Adrenal gland (tissue), 9 donors: ENCODE measurements at regions not wholly inside any gene's neighbourhood (a gene's known extent, or its start where the extent isn't known, plus 50 kb on each side); places are given as distances from the start of the nearest gene placed in this dataset.

Experiments
- DNase-seq, 7 donors: peaks; one replicate each; pipeline ENCODE4 v3.0.0-alpha.2; 2019 to 2020
- H3K27ac ChIP-seq, 5 donors: fragments of 200-600 bp; sonication (generic) in 4 of 5; 1 replicate in 3 of 5; 2 replicates in 2 of 5; pipeline versions ENCODE4 v1.5.1 to v1.8.0; 2016 to 2020; ENCODE audit warnings: mild to moderate bottlenecking in 1 of 5
- H3K27me3 ChIP-seq: fragments of 200-600 bp; 2 replicates; pipeline ENCODE4 v1.8.0; 2021
- H3K36me3 ChIP-seq, 2 donors: fragments of 200-600 bp; replicated peaks in 1 of 2; 1 replicate in 1 of 2; 2 replicates in 1 of 2; pipeline versions ENCODE4 v1.5.1 to v1.8.0; 2018 to 2022
- H3K4me1 ChIP-seq, 2 donors: fragments of 200-600 bp; replicated peaks in 1 of 2; 1 replicate in 1 of 2; 2 replicates in 1 of 2; pipeline versions ENCODE4 v1.5.1 to v1.8.0; 2018 to 2021
- H3K4me3 ChIP-seq, 4 donors: fragments of 200-600 bp; sonication (generic) in 3 of 4; one replicate each; pipeline ENCODE4 v1.5.1; 2016 to 2018
- H3K9me3 ChIP-seq, 3 donors: fragments of 200-600 bp; sonication (generic) in 1 of 3; replicated peaks in 1 of 3; 1 replicate in 2 of 3; 2 replicates in 1 of 3; pipeline versions ENCODE4 v1.5.1 to v1.8.0; 2016 to 2021
- POLR2A ChIP-seq, 2 donors: fragments of 450-650 bp; IDR thresholded peaks; one replicate each; pipeline ENCODE4 v1.6.1; 2017; ENCODE audit warnings: antibody characterized with exemption in 2 of 2, mild to moderate bottlenecking in 2 of 2, moderate library complexity in 1 of 2
- WGBS, 4 donors: extraction: QIAGEN DNeasy Blood & Tissue Kit in 2 of 4; methylation state at CpG; one replicate each; pipeline versions ENCODE4 v1.1.5 to v1.1.7; 2013 to 2017; 5-methylcytosine and 5-hydroxymethylcytosine counted together
- intact Hi-C, 2 donors: fragments of 100-400 bp; cut with DNase I; formaldehyde crosslinking; loops; one replicate each; pipeline versions ENCODE4 v1.14.1 to v1.15.0; 2022 to 2023
- TF ChIP-seq, protein P1 (sequence below), 6 experiments: fragments of 450-650 bp in 4 of 6; fragments of 200-600 bp in 2 of 6; sonication (generic) in 1 of 6; IDR thresholded peaks; 1 replicate in 5 of 6; 2 replicates in 1 of 6; pipeline versions ENCODE4 v1.5.1 to v1.8.0; 2016 to 2021; ENCODE audit warnings: antibody characterized with exemption in 6 of 6, mild to moderate bottlenecking in 2 of 6, moderate library complexity in 1 of 6
- donor health status: healthy with polysubstance abuse.
- donor health status: Bipolar disorder and iron deficiency.
- donor health status: DM: yes; HTN: yes; CAD: no.
- donor health status: DM: no; HTN: no; CAD: no.
- donor health status: DM: no; HTN: no; CAD: no.

DNA sequence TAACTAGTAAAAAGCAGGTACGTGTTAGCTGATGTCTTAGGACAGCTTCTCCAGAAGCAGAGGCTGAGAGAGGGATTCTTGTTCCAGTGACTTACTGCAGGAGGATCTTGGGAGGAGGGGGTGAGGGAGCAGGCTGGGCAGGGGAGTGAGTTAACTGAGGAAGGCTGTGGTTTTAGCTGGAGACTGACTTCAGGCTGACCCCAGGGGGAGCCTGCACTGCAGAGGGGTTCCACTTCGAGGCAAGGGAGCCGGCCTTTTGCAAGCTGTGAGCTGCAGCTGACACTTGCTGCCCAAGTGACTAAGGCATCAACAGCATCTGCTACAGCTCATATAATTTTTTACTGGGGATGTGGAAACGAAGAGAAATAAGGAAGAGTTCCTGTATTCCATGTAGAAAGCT is 50.4 kb upstream of the SOD1 start:
- Histone ChIP-seq H3K27ac (no peak overlapping the region), H3K4me3 (no peak overlapping the region), H3K9me3 (no peaks in the 10 kb centered on the region), H3K4me1 (no peaks in the 10 kb centered on the region), H3K27me3 (no peaks in the 10 kb centered on the region), H3K36me3 (no peaks in the 10 kb centered on the region)
- DNase-seq = no peak
- intact Hi-C loops = loop anchor here in 1 of 2 donors (10.0 kb wide), 1 partner anchor 514 kb away; no protein-coding TSS in a partner anchor
- WGBS, 4 donors = 59 to 67% (median 62%) methylated on average over 4 of the region's 4 CpGs
- TF ChIP-seq, protein P1, sequence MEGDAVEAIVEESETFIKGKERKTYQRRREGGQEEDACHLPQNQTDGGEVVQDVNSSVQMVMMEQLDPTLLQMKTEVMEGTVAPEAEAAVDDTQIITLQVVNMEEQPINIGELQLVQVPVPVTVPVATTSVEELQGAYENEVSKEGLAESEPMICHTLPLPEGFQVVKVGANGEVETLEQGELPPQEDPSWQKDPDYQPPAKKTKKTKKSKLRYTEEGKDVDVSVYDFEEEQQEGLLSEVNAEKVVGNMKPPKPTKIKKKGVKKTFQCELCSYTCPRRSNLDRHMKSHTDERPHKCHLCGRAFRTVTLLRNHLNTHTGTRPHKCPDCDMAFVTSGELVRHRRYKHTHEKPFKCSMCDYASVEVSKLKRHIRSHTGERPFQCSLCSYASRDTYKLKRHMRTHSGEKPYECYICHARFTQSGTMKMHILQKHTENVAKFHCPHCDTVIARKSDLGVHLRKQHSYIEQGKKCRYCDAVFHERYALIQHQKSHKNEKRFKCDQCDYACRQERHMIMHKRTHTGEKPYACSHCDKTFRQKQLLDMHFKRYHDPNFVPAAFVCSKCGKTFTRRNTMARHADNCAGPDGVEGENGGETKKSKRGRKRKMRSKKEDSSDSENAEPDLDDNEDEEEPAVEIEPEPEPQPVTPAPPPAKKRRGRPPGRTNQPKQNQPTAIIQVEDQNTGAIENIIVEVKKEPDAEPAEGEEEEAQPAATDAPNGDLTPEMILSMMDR (IDR thresholded peaks at IDR 0.05) = no peak
- TF ChIP-seq POLR2A (IDR thresholded peaks at IDR 0.05) = no peak

DNA sequence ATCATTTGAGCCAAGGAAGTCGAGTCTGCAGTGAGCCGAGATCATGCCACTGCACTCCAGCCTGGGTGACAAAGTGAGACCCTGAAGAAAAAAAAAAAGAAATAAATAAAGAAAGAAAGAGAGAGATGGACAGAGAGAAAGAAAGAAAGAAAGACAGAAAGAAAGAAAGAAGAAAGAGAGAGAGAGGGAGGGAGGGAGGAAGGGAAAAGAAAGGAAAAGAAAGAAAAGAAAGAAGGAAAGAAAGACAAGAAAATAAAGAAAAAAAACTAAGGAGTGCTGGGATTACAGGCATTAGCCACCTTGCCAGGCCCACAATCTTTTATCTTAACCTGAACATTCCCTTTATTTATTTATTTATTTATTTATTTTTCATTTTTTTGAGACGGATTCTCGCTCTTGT is 51.7 kb upstream of the SOD1 start:
- no peaks in the 10 kb centered on the region for H3K9me3 ChIP-seq
- no peaks in the 10 kb centered on the region for H3K27me3 ChIP-seq
- no peaks in the 10 kb centered on the region for H3K4me1 ChIP-seq
- no peak overlapping the region for H3K27ac ChIP-seq
- 90 to 95% (median 91%) methylated on average over 4 of the region's 4 CpGs for WGBS, 4 donors
- intact Hi-C loops = loop anchor here in 1 of 2 donors (10.0 kb wide), 1 partner anchor 513 kb away; no protein-coding TSS in a partner anchor
- H3K4me3 ChIP-seq = no peak overlapping the region
- no peaks in the 10 kb centered on the region for H3K36me3 ChIP-seq
- DNase-seq = no peak
- no peak for TF ChIP-seq POLR2A (IDR thresholded peaks at IDR 0.05)
- TF ChIP-seq, protein P1 (IDR thresholded peaks at IDR 0.05) = no peak

DNA sequence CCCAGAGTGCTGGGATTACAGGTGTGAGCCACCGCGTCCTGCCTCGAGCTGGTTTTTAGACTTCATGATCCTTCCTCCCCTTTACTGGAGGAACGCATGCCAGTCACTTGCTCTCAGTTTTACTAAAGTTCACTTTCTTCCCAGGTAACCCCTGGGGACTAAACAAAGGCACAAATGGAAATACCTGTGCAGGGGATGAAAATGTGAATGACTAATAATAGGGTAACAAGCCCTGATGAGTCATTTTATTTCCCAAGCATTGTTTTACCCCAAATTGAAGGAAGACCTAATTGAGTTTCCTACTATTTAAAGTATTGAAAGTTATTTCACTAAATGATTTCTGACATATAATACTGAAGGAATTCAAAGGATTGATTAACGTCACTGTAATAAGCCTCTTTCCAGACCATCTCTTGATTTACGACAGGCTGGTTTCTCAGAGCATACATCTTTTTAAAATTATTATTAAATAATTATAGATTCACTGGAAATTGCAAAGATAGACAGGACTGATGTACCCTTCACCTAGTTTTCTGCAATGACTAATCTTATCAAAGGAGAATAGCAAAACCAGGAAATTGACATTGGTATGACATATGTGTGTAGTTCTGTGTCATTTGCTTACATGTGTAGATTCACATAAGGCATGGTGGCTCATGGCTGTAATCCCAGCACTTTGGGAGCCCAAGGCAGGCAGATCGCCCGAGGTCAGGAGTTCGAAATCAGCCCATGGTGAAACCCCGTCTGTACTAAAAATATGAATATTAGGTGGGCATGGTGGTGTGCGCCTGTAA is 53.2 kb upstream of the SOD1 start:
- Histone ChIP-seq H3K4me3 (no peak overlapping the region), H3K4me1 (no peaks in the 10 kb centered on the region), H3K27me3 (no peaks in the 10 kb centered on the region), H3K9me3 (no peaks in the 10 kb centered on the region), H3K36me3 (no peaks in the 10 kb centered on the region), H3K27ac (no peak overlapping the region)
- 81 to 90% (median 85%) methylated on average over 11 of the region's 11 CpGs for WGBS, 4 donors
- TF ChIP-seq, protein P1 (IDR thresholded peaks at IDR 0.05) = no peak
- TF ChIP-seq POLR2A (IDR thresholded peaks at IDR 0.05) = no peak
- intact Hi-C loops = loop anchor here in 1 of 2 donors (10.0 kb wide), 1 partner anchor 511 kb away; no protein-coding TSS in a partner anchor
- DNase-seq = no peak

DNA sequence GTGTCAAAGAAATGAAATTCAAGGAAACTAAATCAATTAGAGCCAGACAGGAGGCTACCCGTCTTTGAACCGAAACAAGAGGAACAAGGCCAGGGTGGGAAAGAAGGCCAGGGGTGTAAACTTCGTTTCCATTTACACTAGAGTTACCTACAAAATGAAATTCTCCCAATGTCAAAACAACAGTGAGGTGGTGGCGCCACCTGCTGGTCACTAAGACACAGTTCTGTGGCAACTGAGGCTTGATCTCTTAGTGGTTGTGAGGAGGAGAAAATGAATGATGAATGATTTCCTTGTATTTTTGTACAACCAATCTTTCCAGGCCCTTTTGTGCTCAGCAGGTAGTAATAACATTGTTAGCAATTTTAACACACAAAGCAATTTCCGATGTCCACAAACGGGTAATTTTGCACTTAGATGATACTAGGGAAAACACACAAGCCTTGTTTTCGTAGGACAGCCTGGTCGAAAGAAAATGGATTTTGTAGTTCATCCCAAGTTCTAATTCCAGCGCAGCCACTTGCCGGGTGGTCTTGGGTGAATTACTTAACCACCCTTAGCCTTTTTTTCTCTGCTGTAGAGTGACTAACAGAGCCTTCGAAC is 54.8 kb upstream of the SOD1 start:
- no peaks in the 10 kb centered on the region for H3K9me3 ChIP-seq
- H3K4me1 ChIP-seq = no peaks in the 10 kb centered on the region
- peak; percentile 47 to 82 (median 68) for DNase-seq
- H3K27ac ChIP-seq = no peak overlapping the region
- H3K4me3 ChIP-seq = no peak overlapping the region
- 30 to 35% (median 33%) methylated on average over 11 of the region's 11 CpGs for WGBS, 4 donors
- TF ChIP-seq, protein P1 (IDR thresholded peaks at IDR 0.05) = peak; percentile 80 to 93 (median 87)
- TF ChIP-seq POLR2A (IDR thresholded peaks at IDR 0.05) = no peak
- no peaks in the 10 kb centered on the region for H3K27me3 ChIP-seq
- intact Hi-C loops = loop anchor here in 1 of 2 donors (5.0 to 10.0 kb wide), 2 partner anchors 412 to 510 kb away; no protein-coding TSS in a partner anchor
- H3K36me3 ChIP-seq = no peaks in the 10 kb centered on the region
